NCI-H2107 (cell line): ENCODE measurements at regions not wholly inside any gene's neighbourhood (a gene's known extent, or its start where the extent isn't known, plus 50 kb on each side); places are given as distances from the start of the nearest gene placed in this dataset.

Source experiments
- DNase-seq: peaks from one replicate; lab custom pipeline; 2025; lab: John Stamatoyannopoulos, UW

GRCh38 chr13:74200081-74200480 lies 65.9 kb upstream of the KLF12 start:
- DNase-seq = no peak

GRCh38 chr13:74197677-74198429 lies 63.6 kb upstream of the KLF12 start:
- no peak for DNase-seq

- DNase-seq = no peak
These were observed 60.6 kb upstream of the KLF12 start for GRCh38 chr13:74194846-74195245.

- DNase-seq = no peak
These were observed 59.2 kb upstream of the KLF12 start for GRCh38 chr13:74193391-74193790.

GRCh38 chr13:74191410-74191809 lies 57.2 kb upstream of the KLF12 start:
- DNase-seq = no peak

- no peak for DNase-seq
These were observed 56.8 kb upstream of the KLF12 start for GRCh38 chr13:74190999-74191398.

- DNase-seq = no peak
These were observed 53.4 kb upstream of the KLF12 start for GRCh38 chr13:74187564-74187963.

- DNase-seq = no peak
These were observed 50.1 kb upstream of the KLF12 start for GRCh38 chr13:74184283-74184682.
